K562 (cell line): ENCODE measurements at regions not wholly inside any gene's neighbourhood (a gene's known extent, or its start where the extent isn't known, plus 50 kb on each side); places are given as distances from the start of the nearest gene placed in this dataset.

Source experiments
- ATAC-seq: fragments of 200-7000 bp; cut with Tn5 transposase; 3 replicates; pipeline ENCODE4 v1.9.1; 2020; ENCODE audit warnings: moderate library complexity
- BruUV-seq: library from RNA; stranded (reverse); fragments of 400-500 nt; replicated peaks from 2 replicates; lab custom pipeline; 2021; lab: Mats Ljungman, UMichigan
- CTCF ChIA-PET: fragments of 300-600 bp; formaldehyde crosslinking; extraction: SDS; loops from one replicate; lab custom pipeline; 2021; ENCODE audit warnings: low intra/inter-chr PET ratio; lab: Yijun Ruan, JAX
- POLR2A ChIA-PET: fragments of 300-600, 350-650 bp; sonication (Branson Sonifier 250); formaldehyde crosslinking; extraction: SDS; loops from one replicate; lab custom pipeline; 2021; ENCODE audit warnings: antibody characterized with exemption, inconsistent platforms; lab: Yijun Ruan, JAX
- DNase-seq, 4 experiments: peaks; one replicate each; pipeline versions ENCODE4 v3.0.0 to v3.0.0-alpha.2; 2011 to 2018; ENCODE audit warnings: low spot score in 3 of 4, mixed read lengths in 3 of 4; ENCODE audit errors: extremely low read depth in 1 of 4
- FAIRE-seq: peaks from 2 replicates; lab custom pipeline; 2011; peaks lifted over from hg19 to GRCh38; lab: Jason Lieb, UNC
- H2AFZ ChIP-seq: 2 replicates; pipeline ENCODE4 v1.6.0; 2011; ENCODE audit warnings: low read depth, low read length, control low read depth, inconsistent platforms
- H3K27ac ChIP-seq: fragments of 200-600 bp; 3 replicates; pipeline ENCODE4 v1.8.0; 2011; ENCODE audit warnings: low read depth, mild to moderate bottlenecking, control low read depth, inconsistent platforms, low read length, moderate library complexity, mixed read lengths; ENCODE audit errors: extremely low read depth
- H3K27me3 ChIP-seq, 2 experiments: fragments of 300-600 bp in 1 of 2; 2 replicates in 1 of 2; 3 replicates in 1 of 2; pipeline versions ENCODE4 v1.6.0 to v1.8.0; 2011; ENCODE audit warnings: inconsistent platforms in 2 of 2, low read length in 2 of 2, mild to moderate bottlenecking in 1 of 2, mixed read lengths in 1 of 2, moderate library complexity in 1 of 2; ENCODE audit not compliant: control insufficient read depth in 2 of 2, insufficient read depth in 2 of 2
- H3K36me3 ChIP-seq: fragments of 300-600 bp; 3 replicates; pipeline ENCODE4 v1.8.0; 2011; ENCODE audit warnings: mild to moderate bottlenecking, low read length, inconsistent platforms; ENCODE audit not compliant: control insufficient read depth, insufficient read depth
- H3K4me1 ChIP-seq, 2 experiments: fragments of 200-600 bp in 1 of 2; replicated peaks in 1 of 2; 2 replicates in 1 of 2; 3 replicates in 1 of 2; pipeline versions ENCODE4 v1.5.1 to v1.8.0; 2011; ENCODE audit warnings: inconsistent platforms in 2 of 2, low read length in 2 of 2, mild to moderate bottlenecking in 1 of 2, mixed read lengths in 1 of 2, moderate library complexity in 1 of 2; ENCODE audit not compliant: control insufficient read depth in 2 of 2, insufficient read depth in 2 of 2
- H3K4me2 ChIP-seq: 2 replicates; pipeline ENCODE4 v1.6.1; 2011; ENCODE audit warnings: low read length, control low read depth, inconsistent platforms, mixed read lengths; ENCODE audit not compliant: insufficient read depth
- H3K4me3 ChIP-seq: fragments of 200-600 bp; sonication (generic), shearing (Covaris generic); 2 replicates; pipeline ENCODE4 v1.5.1; 2016; ENCODE audit warnings: control low read depth, inconsistent platforms
- H3K79me2 ChIP-seq: fragments of 200-600 bp; 3 replicates; pipeline ENCODE4 v1.8.0; 2011; ENCODE audit warnings: low read length, inconsistent platforms; ENCODE audit not compliant: control insufficient read depth, insufficient read depth
- H3K9ac ChIP-seq, 2 experiments: 2 replicates each; pipeline versions ENCODE4 v1.6.0 to v1.6.1; 2011; ENCODE audit warnings: low read depth in 2 of 2, low read length in 2 of 2, control low read depth in 1 of 2, inconsistent platforms in 1 of 2, mild to moderate bottlenecking in 1 of 2, mixed read lengths in 1 of 2; ENCODE audit not compliant: insufficient read depth in 1 of 2
- H3K9me1 ChIP-seq: one replicate; pipeline ENCODE4 v1.6.0; 2011; ENCODE audit warnings: inconsistent platforms, mild to moderate bottlenecking, low read length, moderate library complexity; ENCODE audit not compliant: control insufficient read depth, insufficient read depth
- H3K9me3 ChIP-seq: replicated peaks from 2 replicates; pipeline ENCODE4 v1.5.1; 2011; ENCODE audit warnings: low read depth, low read length, inconsistent platforms; ENCODE audit not compliant: control insufficient read depth, insufficient read depth
- H4K20me1 ChIP-seq: replicated peaks from 2 replicates; pipeline ENCODE4 v1.6.1; 2011; ENCODE audit warnings: low read length, inconsistent platforms, mixed read lengths; ENCODE audit not compliant: control insufficient read depth, insufficient read depth
- CC2D1A ChIP-seq: fragments of 450-650 bp; IDR thresholded peaks from 2 replicates; pipeline ENCODE4 v1.6.1; 2017; ENCODE audit warnings: mild to moderate bottlenecking
- HNRNPH1 ChIP-seq: fragments of 200-400 bp; formaldehyde crosslinking; optimal IDR thresholded peaks from 2 replicates; pipeline ENCODE3; 2017; ENCODE audit warnings: low read depth, mild to moderate bottlenecking, low read length, moderate library complexity
- HOXB6 ChIP-seq: fragments of 250-450 bp; sonication (Bioruptor Pico); IDR thresholded peaks from 2 replicates; pipeline ENCODE4 v1.5.1; 2022; ENCODE audit warnings: mild to moderate bottlenecking, borderline replicate concordance
- LARP7 ChIP-seq: fragments of 450-650 bp; IDR thresholded peaks from 2 replicates; pipeline ENCODE4 v1.6.1; 2016
- PHF21A ChIP-seq: fragments of 450-650 bp; IDR thresholded peaks from 2 replicates; pipeline ENCODE4 v1.6.1; 2017; ENCODE audit warnings: low read depth, borderline replicate concordance
- PYGO2 ChIP-seq: fragments of 450-650 bp; IDR thresholded peaks from 2 replicates; pipeline ENCODE4 v1.6.1; 2016; ENCODE audit warnings: mild to moderate bottlenecking, missing genetic modification characterization, moderate library complexity, missing compliant biosample characterization
- SMAD4 ChIP-seq: fragments of 250-450 bp; sonication (Bioruptor Pico); conservative IDR thresholded peaks from 2 replicates; pipeline ENCODE4 v1.8.0; 2021; ENCODE audit warnings: inconsistent platforms, mild to moderate bottlenecking, moderate library complexity
- SMARCA4 ChIP-seq: fragments of 450-650 bp; IDR thresholded peaks from 2 replicates; pipeline ENCODE4 v1.6.1; 2016
- ZFP36 ChIP-seq: fragments of 150-350 bp; IDR thresholded peaks from 2 replicates; pipeline ENCODE4 v1.6.1; 2018; ENCODE audit warnings: low read length, low read depth; ENCODE audit not compliant: partially characterized antibody
- ZNF445 ChIP-seq: fragments of 250-450 bp; sonication (Bioruptor Pico); IDR thresholded peaks from 2 replicates; pipeline ENCODE4 v1.4.0; 2020; ENCODE audit warnings: low read depth, mild to moderate bottlenecking, moderate library complexity
- WGBS: fragments of 100-300 bp; shearing (Covaris generic); methylation state at CpG from one replicate; pipeline ENCODE4 v1.1.6; 2016; ENCODE audit warnings: low coverage, mixed read lengths; ENCODE audit not compliant: insufficient coverage; ENCODE audit errors: missing lambda C conversion rate; 5-methylcytosine and 5-hydroxymethylcytosine counted together
- in situ Hi-C: fragments of 300-500 bp; cut with MboI; formaldehyde crosslinking; loops from 4 replicates; pipeline ENCODE4 v1.15.0; 2018; ENCODE audit warnings: inconsistent platforms, mixed read lengths
- intact Hi-C: fragments of 100-400 bp; cut with micrococcal nuclease; formaldehyde crosslinking; loops from 2 replicates; pipeline ENCODE4 v1.14.2; 2022

GRCh38 chr6:113203715-113204110 is 653.4 kb upstream of the MARCKS start (continued):
- no peak for TF ChIP-seq HNRNPH1
- TF ChIP-seq PYGO2: no peak
- TF ChIP-seq ZNF445 (CRISPR knock-in tag): no peak
- no peak for TF ChIP-seq CC2D1A
- TF ChIP-seq HOXB6 (CRISPR knock-in tag): no peak
- no peak for TF ChIP-seq LARP7
- no peak for TF ChIP-seq SMAD4
- TF ChIP-seq SMARCA4: no peak

GRCh38 chr6:113205553-113205952 is 651.6 kb upstream of the MARCKS start:
- in situ Hi-C loops: no loop called here
- Histone ChIP-seq H3K36me3 (no peaks in the 10 kb centered on the region), H3K79me2 (no peaks in the 10 kb centered on the region), H3K9me1 (no peaks in the 10 kb centered on the region), H3K4me1 (no peaks in the 10 kb centered on the region), H3K27me3 (no peaks in the 10 kb centered on the region), H4K20me1 (no peaks in the 10 kb centered on the region), H2AFZ (no peak overlapping the region), H3K4me2 (no peak overlapping the region), H3K9me3 (no peaks in the 10 kb centered on the region), H3K4me3 (no peak overlapping the region), H3K27ac (no peak overlapping the region), H3K9ac (no peak overlapping the region)
- POLR2A ChIA-PET: interaction anchor here (1.0 kb wide), 1 partner anchor 17 kb away, joined by 3 read pairs; no protein-coding TSS in a partner anchor
- WGBS: 0% methylated on average over 1 of the region's 1 CpG
- DNase-seq: no peak
- CTCF ChIA-PET: no interaction called here
- intact Hi-C loops: no loop called here
- BruUV-seq: no TSS peak
- FAIRE-seq: no peak
- ATAC-seq: no peak
- no peak for TF ChIP-seq PHF21A
- no peak for TF ChIP-seq HOXB6 (CRISPR knock-in tag)
- no peak for TF ChIP-seq ZFP36
